Panc1 (cell line): ENCODE measurements at regions not wholly inside any gene's neighbourhood (a gene's known extent, or its start where the extent isn't known, plus 50 kb on each side); places are given as distances from the start of the nearest gene placed in this dataset.

Source experiments
- ATAC-seq: fragments of 200-7000 bp; cut with Tn5 transposase; 2 replicates; pipeline ENCODE4 v1.9.1; 2020; ENCODE audit warnings: mild to moderate bottlenecking, moderate library complexity
- BruUV-seq: library from RNA; stranded (reverse); fragments of 400-500 nt; replicated peaks from 2 replicates; lab custom pipeline; 2021; lab: Mats Ljungman, UMichigan
- CTCF ChIA-PET: fragments of 300-600 bp; sonication (Branson Sonifier 250); formaldehyde crosslinking; loops from one replicate; lab custom pipeline; 2022; ENCODE audit warnings: antibody characterized with exemption; lab: Charles Lee
- POLR2A ChIA-PET: fragments of 300-600 bp; sonication (Branson Sonifier 250); formaldehyde crosslinking; loops from one replicate; lab custom pipeline; 2022; ENCODE audit warnings: antibody characterized with exemption; lab: Charles Lee
- DNase-seq: peaks from one replicate; pipeline ENCODE4 v3.0.0-alpha.2; 2010; ENCODE audit warnings: low read depth, low spot score
- H3K27ac ChIP-seq: 2 replicates; pipeline ENCODE4 v1.5.1; 2011; ENCODE audit warnings: mild to moderate bottlenecking, low read length, inconsistent platforms
- H3K27me3 ChIP-seq: fragments of 200-500 bp; sonication (Bioruptor generic); 2 replicates; pipeline ENCODE4 v1.6.0; 2014; ENCODE audit warnings: low read length, inconsistent platforms; ENCODE audit not compliant: control insufficient read depth, insufficient read depth
- H3K36me3 ChIP-seq: fragments of 200-500 bp; sonication (Bioruptor generic); 2 replicates; pipeline ENCODE4 v1.5.1; 2014; ENCODE audit warnings: inconsistent platforms, mild to moderate bottlenecking, low read length, moderate library complexity; ENCODE audit not compliant: control insufficient read depth, insufficient read depth
- H3K4me1 ChIP-seq: 2 replicates; pipeline ENCODE4 v1.5.1; 2011; ENCODE audit warnings: inconsistent platforms, mild to moderate bottlenecking, low read length, moderate library complexity; ENCODE audit not compliant: control insufficient read depth, insufficient read depth
- H3K4me3 ChIP-seq, 2 experiments: 2 replicates each; pipeline ENCODE4 v1.5.1; 2011 to 2012; ENCODE audit warnings: low read depth in 2 of 2, low read length in 2 of 2, mild to moderate bottlenecking in 2 of 2, inconsistent platforms in 1 of 2, moderate library complexity in 1 of 2
- H3K9me3 ChIP-seq: fragments of 200-500 bp; sonication (Bioruptor generic); 2 replicates; pipeline ENCODE4 v1.5.1; 2014; ENCODE audit warnings: low read depth, mild to moderate bottlenecking, inconsistent platforms, low read length, moderate library complexity; ENCODE audit not compliant: control insufficient read depth, insufficient read depth
- CTCF ChIP-seq: fragments of 450-650 bp; IDR thresholded peaks from 2 replicates; pipeline ENCODE4 v1.5.1; 2017; ENCODE audit warnings: mild to moderate bottlenecking
- POLR2AphosphoS5 ChIP-seq: IDR thresholded peaks from 2 replicates; pipeline ENCODE4 v1.6.1; 2012; ENCODE audit warnings: mild to moderate bottlenecking, low read depth, low read length, moderate library complexity
- REST ChIP-seq, 2 experiments: IDR thresholded peaks; 2 replicates each; pipeline ENCODE4 v1.6.1; 2011 to 2012; ENCODE audit warnings: low read depth in 2 of 2, control low read depth in 1 of 2, low read length in 1 of 2, mild to moderate bottlenecking in 1 of 2, moderate library complexity in 1 of 2; ENCODE audit not compliant: insufficient read depth in 1 of 2
- SIN3A ChIP-seq: IDR thresholded peaks from 2 replicates; pipeline ENCODE4 v1.6.1; 2012; ENCODE audit warnings: low read depth, mild to moderate bottlenecking, low read length, moderate library complexity, borderline replicate concordance; ENCODE audit not compliant: insufficient read depth
- TCF7L2 ChIP-seq: IDR thresholded peaks from 2 replicates; pipeline ENCODE4 v1.6.1; 2011; ENCODE audit warnings: mild to moderate bottlenecking, low read depth, low read length, inconsistent platforms
- in situ Hi-C: cut with HindIII; loops from 2 replicates; pipeline ENCODE4 v1.10.0; 2016; ENCODE audit warnings: low sequenced_read_pairs, low pct_unique_long_range_greater_than_20kb
- intact Hi-C: fragments of 100-400 bp; cut with micrococcal nuclease; formaldehyde crosslinking; loops from one replicate; pipeline ENCODE4 v1.10.0; 2022; ENCODE audit not compliant: unreplicated experiment

- TF ChIP-seq SIN3A (no peak), CTCF (no peak), REST (IDR thresholded peaks at IDR 0.05; ENCODE audit: insufficient read depth in 1 of 2, low read depth in 2 of 2, low read length in 1 of 2) (no peak), POLR2AphosphoS5 (no peak), TCF7L2 (no peak)
- CTCF ChIA-PET, result no interaction called here
- no peak overlapping the region for H3K4me3 ChIP-seq
- no peak for ATAC-seq
- H3K4me1 ChIP-seq, result no peaks in the 10 kb centered on the region
- DNase-seq, result no peak
- in situ Hi-C loops (no loop called here), intact Hi-C loops (no loop called here)
- POLR2A ChIA-PET, result no interaction called here
- no peaks in the 10 kb centered on the region for H3K27me3 ChIP-seq
- no peaks in the 10 kb centered on the region for H3K36me3 ChIP-seq
- no TSS peak for BruUV-seq
- no peaks in the 10 kb centered on the region for H3K9me3 ChIP-seq
- H3K27ac ChIP-seq, result no peak overlapping the region
These were observed 206.6 kb upstream of the SLC10A2 start for GRCh38 chr13:103272770-103273169.

GRCh38 chr13:103263448-103263847 lies 197.2 kb upstream of the SLC10A2 start:
- DNase-seq, result no peak
- ChIA-PET CTCF (no interaction called here), POLR2A (no interaction called here)
- TF ChIP-seq SIN3A, result no peak
- no peak for TF ChIP-seq TCF7L2
- no peak for TF ChIP-seq POLR2AphosphoS5
- no peak for TF ChIP-seq REST (IDR thresholded peaks at IDR 0.05; ENCODE audit: insufficient read depth in 1 of 2, low read depth in 2 of 2, low read length in 1 of 2)
- TF ChIP-seq CTCF, result no peak
- ATAC-seq, result no peak
- no TSS peak for BruUV-seq
- Histone ChIP-seq H3K27me3 (no peaks in the 10 kb centered on the region), H3K27ac (no peak overlapping the region), H3K4me3 (no peak overlapping the region), H3K36me3 (no peaks in the 10 kb centered on the region), H3K9me3 (no peaks in the 10 kb centered on the region), H3K4me1 (no peaks in the 10 kb centered on the region)
- intact Hi-C loops (no loop called here), in situ Hi-C loops (no loop called here)
